ENCODE measurements at regions not wholly inside any gene's neighbourhood (a gene's known extent, or its start where the extent isn't known, plus 50 kb on each side); places are given as distances from the start of the nearest gene placed in this dataset.
"Not testable (repeated sequence)": the region's sequence is repeated elsewhere in the genome, so short reads cannot be mapped to it uniquely, and the experiment has no call there.

- TF ChIP-seq EZH2 (IDR thresholded peaks at IDR 0.05; ENCODE audit: borderline replicate concordance, low read depth, low read length, poor library complexity, severe bottlenecking); CTCF (conservative IDR thresholded peaks at IDR 0.05; ENCODE audit: low read depth, low read length): not testable (repeated sequence)
These were observed 862.0 kb downstream of the KCNJ2 start for GRCh38 chr17:71031286-71031685.
